IMR-90 (cell line): ENCODE measurements at regions not wholly inside any gene's neighbourhood (a gene's known extent, or its start where the extent isn't known, plus 50 kb on each side); places are given as distances from the start of the nearest gene placed in this dataset.

Source experiments
- ATAC-seq: fragments of 200-7000 bp; cut with Tn5 transposase; 2 replicates; pipeline ENCODE4 v1.9.1; 2020; ENCODE audit warnings: low read depth, mild to moderate bottlenecking, moderate library complexity
- BruUV-seq: library from RNA; stranded (reverse); fragments of 400-500 nt; replicated peaks from 2 replicates; lab custom pipeline; 2021; lab: Mats Ljungman, UMichigan
- CTCF ChIA-PET: fragments of 300-600 bp; formaldehyde crosslinking; extraction: SDS; loops from one replicate; lab custom pipeline; 2021; ENCODE audit warnings: antibody characterized with exemption; lab: Yijun Ruan, JAX
- POLR2A ChIA-PET: fragments of 300-600 bp; sonication (Branson Sonifier 250); formaldehyde crosslinking; loops from one replicate; lab custom pipeline; 2022; ENCODE audit warnings: antibody characterized with exemption; ENCODE audit not compliant: unreplicated experiment; lab: Charles Lee
- DNase-seq: peaks from one replicate; pipeline ENCODE4 v3.0.0; 2013
- H2AFZ ChIP-seq: replicated peaks from 2 replicates; pipeline ENCODE3; 2013; ENCODE audit warnings: low read length, mild to moderate bottlenecking; ENCODE audit not compliant: poor library complexity
- H2AK5ac ChIP-seq: 2 replicates; pipeline ENCODE4 v1.6.1; 2013; ENCODE audit warnings: low read depth, low read length, inconsistent platforms
- H2AK9ac ChIP-seq: replicated peaks from 2 replicates; pipeline ENCODE3; 2013; ENCODE audit warnings: mild to moderate bottlenecking, low read depth, low read length, moderate library complexity; ENCODE audit not compliant: poor library complexity
- H2BK120ac ChIP-seq: 2 replicates; pipeline ENCODE4 v1.6.1; 2013; ENCODE audit warnings: low read depth, low read length, inconsistent platforms
- H2BK15ac ChIP-seq: 3 replicates; pipeline ENCODE4 v1.6.1; 2013; ENCODE audit warnings: low read depth, low read length, inconsistent platforms
- H2BK20ac ChIP-seq: 2 replicates; pipeline ENCODE4 v1.6.1; 2013; ENCODE audit warnings: low read depth, mild to moderate bottlenecking, inconsistent platforms, low read length, moderate library complexity
- H2BK5ac ChIP-seq: 2 replicates; pipeline ENCODE4 v1.6.1; 2013; ENCODE audit warnings: mild to moderate bottlenecking, low read depth, low read length, inconsistent platforms; ENCODE audit not compliant: poor library complexity, severe bottlenecking
- H3K14ac ChIP-seq: replicated peaks from 2 replicates; pipeline ENCODE4 v1.6.1; 2013; ENCODE audit warnings: low read depth, low read length, inconsistent platforms
- H3K18ac ChIP-seq: 2 replicates; pipeline ENCODE4 v1.6.1; 2013; ENCODE audit warnings: low read depth, low read length, control low read depth
- H3K23ac ChIP-seq: 2 replicates; pipeline ENCODE4 v1.6.1; 2013; ENCODE audit warnings: low read depth, low read length, inconsistent platforms
- H3K27ac ChIP-seq: 2 replicates; pipeline ENCODE4 v1.5.1; 2013; ENCODE audit warnings: mild to moderate bottlenecking, control low read depth, low read length; ENCODE audit not compliant: insufficient read depth
- H3K27me3 ChIP-seq: 2 replicates; pipeline ENCODE4 v1.6.1; 2013; ENCODE audit warnings: low read length; ENCODE audit not compliant: control insufficient read depth, insufficient read depth
- H3K36me3 ChIP-seq: 2 replicates; pipeline ENCODE4 v1.6.1; 2013; ENCODE audit warnings: low read length, mixed read lengths; ENCODE audit not compliant: control insufficient read depth, insufficient read depth
- H3K4ac ChIP-seq: 2 replicates; pipeline ENCODE4 v1.6.1; 2013; ENCODE audit warnings: low read depth, low read length, inconsistent platforms
- H3K4me1 ChIP-seq: 2 replicates; pipeline ENCODE4 v1.6.1; 2013; ENCODE audit warnings: low read length, mixed read lengths; ENCODE audit not compliant: control insufficient read depth, insufficient read depth
- H3K4me2 ChIP-seq: 2 replicates; pipeline ENCODE4 v1.6.1; 2013; ENCODE audit warnings: low read depth, mild to moderate bottlenecking, control low read depth, low read length, moderate library complexity
- H3K4me3 ChIP-seq: 2 replicates; pipeline ENCODE4 v1.5.1; 2013; ENCODE audit warnings: low read depth, mild to moderate bottlenecking, control low read depth, low read length, moderate library complexity; ENCODE audit not compliant: insufficient read depth
- H3K56ac ChIP-seq: 2 replicates; pipeline ENCODE4 v1.6.1; 2013; ENCODE audit warnings: low read length, inconsistent platforms; ENCODE audit not compliant: insufficient read depth; ENCODE audit errors: extremely low read depth
- H3K79me1 ChIP-seq, 2 experiments: 2 replicates each; pipeline ENCODE4 v1.6.1; 2013; ENCODE audit warnings: low read length in 2 of 2, inconsistent platforms in 1 of 2, low read depth in 1 of 2
- H3K9ac ChIP-seq: 2 replicates; pipeline ENCODE4 v1.6.1; 2013; ENCODE audit warnings: low read depth, low read length, control low read depth
- H3K9me1 ChIP-seq: 2 replicates; pipeline ENCODE4 v1.6.1; 2013; ENCODE audit warnings: low read length, inconsistent platforms; ENCODE audit not compliant: insufficient read depth
- H3K9me3 ChIP-seq: 2 replicates; pipeline ENCODE4 v1.6.1; 2013; ENCODE audit warnings: low read length; ENCODE audit not compliant: control insufficient read depth, insufficient read depth
- H4K20me1 ChIP-seq: 2 replicates; pipeline ENCODE4 v1.6.1; 2013; ENCODE audit warnings: low read length, inconsistent platforms; ENCODE audit not compliant: insufficient read depth
- H4K5ac ChIP-seq: 2 replicates; pipeline ENCODE4 v1.6.1; 2013; ENCODE audit warnings: mild to moderate bottlenecking, low read depth, low read length, control low read depth
- H4K8ac ChIP-seq, 2 experiments: 2 replicates each; pipeline ENCODE4 v1.6.1; 2013; ENCODE audit warnings: low read depth in 2 of 2, low read length in 2 of 2, control low read depth in 1 of 2, inconsistent platforms in 1 of 2
- H4K91ac ChIP-seq: 2 replicates; pipeline ENCODE4 v1.6.1; 2013; ENCODE audit warnings: low read depth, low read length, inconsistent platforms; ENCODE audit not compliant: insufficient read depth
- BHLHE40 ChIP-seq: fragments of 150-350 bp; IDR thresholded peaks from 2 replicates; pipeline ENCODE4 v1.6.1; 2016; ENCODE audit warnings: mild to moderate bottlenecking, low read depth, low read length
- CEBPB ChIP-seq: IDR thresholded peaks from 2 replicates; pipeline ENCODE4 v1.6.1; 2012; ENCODE audit warnings: low read depth, low read length, improper control_type of control experiment
- CHD1 ChIP-seq: IDR thresholded peaks from 2 replicates; pipeline ENCODE4 v1.6.1; 2012; ENCODE audit warnings: low read depth, low read length, improper control_type of control experiment
- FOS ChIP-seq: fragments of 150-350 bp; IDR thresholded peaks from 2 replicates; pipeline ENCODE4 v1.6.1; 2016; ENCODE audit warnings: low read depth, low read length
- MAFK ChIP-seq: IDR thresholded peaks from 2 replicates; pipeline ENCODE4 v1.6.1; 2012; ENCODE audit warnings: low read depth, low read length, improper control_type of control experiment
- MAZ ChIP-seq: IDR thresholded peaks from 2 replicates; pipeline ENCODE4 v1.6.1; 2012; ENCODE audit warnings: low read depth, mild to moderate bottlenecking, low read length, improper control_type of control experiment, moderate library complexity, borderline replicate concordance
- MXI1 ChIP-seq: IDR thresholded peaks from 2 replicates; pipeline ENCODE4 v1.6.1; 2012; ENCODE audit warnings: low read depth, mild to moderate bottlenecking, low read length, moderate library complexity, borderline replicate concordance
- NFE2L2 ChIP-seq: fragments of 150-350 bp; IDR thresholded peaks from 2 replicates; pipeline ENCODE4 v1.6.1; 2016; ENCODE audit warnings: low read depth, mild to moderate bottlenecking, low read length
- POLR2A ChIP-seq: IDR thresholded peaks from 2 replicates; pipeline ENCODE4 v1.6.1; 2012; ENCODE audit warnings: mild to moderate bottlenecking, low read depth, low read length
- RAD21 ChIP-seq: IDR thresholded peaks from 2 replicates; pipeline ENCODE4 v1.6.1; 2012; ENCODE audit warnings: low read length, improper control_type of control experiment
- RCOR1 ChIP-seq: IDR thresholded peaks from 2 replicates; pipeline ENCODE4 v1.6.1; 2012; ENCODE audit warnings: mild to moderate bottlenecking, low read length, improper control_type of control experiment; ENCODE audit not compliant: insufficient replicate concordance
- RFX5 ChIP-seq: IDR thresholded peaks from 2 replicates; pipeline ENCODE4 v1.8.0; 2012; ENCODE audit warnings: low read depth, mild to moderate bottlenecking, low read length, moderate library complexity
- SMC3 ChIP-seq: fragments of 150-350 bp; IDR thresholded peaks from 2 replicates; pipeline ENCODE4 v1.6.1; 2016; ENCODE audit warnings: low read depth, mild to moderate bottlenecking, antibody characterized with exemption, low read length, moderate library complexity
- USF2 ChIP-seq: fragments of 150-350 bp; IDR thresholded peaks from 2 replicates; pipeline ENCODE4 v1.6.1; 2017; ENCODE audit warnings: mild to moderate bottlenecking, antibody characterized with exemption, low read length, low read depth
- WGBS, 2 experiments: methylation state at CpG; one replicate each; pipeline versions ENCODE4 v1.1.5 to v1.1.7; 2013; ENCODE audit warnings: missing lambda C conversion rate in 2 of 2; ENCODE audit not compliant: insufficient read length in 1 of 2; ENCODE audit errors: extremely low coverage in 2 of 2; 5-methylcytosine and 5-hydroxymethylcytosine counted together
- dilution Hi-C: fragments of 300-500 bp; cut with HindIII; formaldehyde crosslinking; loops from one replicate; pipeline ENCODE4 v1.14.3; 2018; ENCODE audit warnings: low sequenced_read_pairs; ENCODE audit not compliant: unreplicated experiment
- in situ Hi-C: fragments of 300-500 bp; cut with MboI; formaldehyde crosslinking; loops from 3 replicates; pipeline ENCODE4 v1.14.3; 2019; ENCODE audit warnings: low sequenced_read_pairs, inconsistent platforms, mixed read lengths
- intact Hi-C: fragments of 100-400 bp; cut with micrococcal nuclease; formaldehyde crosslinking; loops from 2 replicates; pipeline ENCODE4 v1.10.0; 2022
- TF ChIP-seq, protein P1 (sequence below): fragments of 150-350 bp; IDR thresholded peaks from 2 replicates; pipeline ENCODE4 v1.6.1; 2016; ENCODE audit warnings: low read depth, mild to moderate bottlenecking, low read length, moderate library complexity, borderline replicate concordance
- TF ChIP-seq, protein P2 (sequence below): conservative IDR thresholded peaks from 2 replicates; pipeline ENCODE4 v1.5.1; 2012; ENCODE audit warnings: mild to moderate bottlenecking, low read depth, low read length, improper control_type of control experiment

- Histone ChIP-seq H3K36me3 (no peaks in the 10 kb centered on the region), H3K4me1 (no peaks in the 10 kb centered on the region), H3K27me3 (no peaks in the 10 kb centered on the region), H3K4me2 (no peak overlapping the region), H2AK9ac (no peak overlapping the region), H3K56ac (no peak overlapping the region), H3K9ac (no peak overlapping the region), H3K9me3 (peaks cover 29% of the 10 kb centered on the region), H2BK5ac (no peak overlapping the region), H4K8ac (no peak overlapping the region), H3K9me1 (no peaks in the 10 kb centered on the region), H2BK15ac (no peak overlapping the region), H2AK5ac (no peak overlapping the region), H4K20me1 (no peaks in the 10 kb centered on the region), H4K5ac (no peak overlapping the region), H3K18ac (no peak overlapping the region), H3K27ac (no peak overlapping the region), H3K79me1 (no peaks in the 10 kb centered on the region), H3K4me3 (no peak overlapping the region), H3K23ac (no peak overlapping the region), H2BK120ac (no peak overlapping the region), H3K14ac (no peak overlapping the region), H4K91ac (no peak overlapping the region), H2BK20ac (no peak overlapping the region), H3K4ac (no peak overlapping the region), H2AFZ (no peak overlapping the region)
- DNase-seq = no peak
- dilution Hi-C loops = no loop called here
- ChIA-PET CTCF (no interaction called here), POLR2A (no interaction called here)
- intact Hi-C loops = no loop called here
- BruUV-seq = no TSS peak
- no peak for ATAC-seq
- WGBS, 2 experiments = 17% methylated on average over 1 of the region's 2 CpGs; no CpG with 5 or more reads in 1 of the 2 experiments
- no peak for TF ChIP-seq MAFK
- no peak for TF ChIP-seq USF2
- TF ChIP-seq RCOR1 = no peak
- TF ChIP-seq CEBPB = no peak
- TF ChIP-seq MXI1 = no peak
- no peak for TF ChIP-seq MAZ
- TF ChIP-seq, protein P1, sequence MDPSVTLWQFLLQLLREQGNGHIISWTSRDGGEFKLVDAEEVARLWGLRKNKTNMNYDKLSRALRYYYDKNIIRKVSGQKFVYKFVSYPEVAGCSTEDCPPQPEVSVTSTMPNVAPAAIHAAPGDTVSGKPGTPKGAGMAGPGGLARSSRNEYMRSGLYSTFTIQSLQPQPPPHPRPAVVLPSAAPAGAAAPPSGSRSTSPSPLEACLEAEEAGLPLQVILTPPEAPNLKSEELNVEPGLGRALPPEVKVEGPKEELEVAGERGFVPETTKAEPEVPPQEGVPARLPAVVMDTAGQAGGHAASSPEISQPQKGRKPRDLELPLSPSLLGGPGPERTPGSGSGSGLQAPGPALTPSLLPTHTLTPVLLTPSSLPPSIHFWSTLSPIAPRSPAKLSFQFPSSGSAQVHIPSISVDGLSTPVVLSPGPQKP = no peak
- TF ChIP-seq RFX5 = no peak
- no peak for TF ChIP-seq BHLHE40
- no peak for TF ChIP-seq FOS
- TF ChIP-seq RAD21 = no peak
- TF ChIP-seq POLR2A = no peak
- TF ChIP-seq, protein P2, sequence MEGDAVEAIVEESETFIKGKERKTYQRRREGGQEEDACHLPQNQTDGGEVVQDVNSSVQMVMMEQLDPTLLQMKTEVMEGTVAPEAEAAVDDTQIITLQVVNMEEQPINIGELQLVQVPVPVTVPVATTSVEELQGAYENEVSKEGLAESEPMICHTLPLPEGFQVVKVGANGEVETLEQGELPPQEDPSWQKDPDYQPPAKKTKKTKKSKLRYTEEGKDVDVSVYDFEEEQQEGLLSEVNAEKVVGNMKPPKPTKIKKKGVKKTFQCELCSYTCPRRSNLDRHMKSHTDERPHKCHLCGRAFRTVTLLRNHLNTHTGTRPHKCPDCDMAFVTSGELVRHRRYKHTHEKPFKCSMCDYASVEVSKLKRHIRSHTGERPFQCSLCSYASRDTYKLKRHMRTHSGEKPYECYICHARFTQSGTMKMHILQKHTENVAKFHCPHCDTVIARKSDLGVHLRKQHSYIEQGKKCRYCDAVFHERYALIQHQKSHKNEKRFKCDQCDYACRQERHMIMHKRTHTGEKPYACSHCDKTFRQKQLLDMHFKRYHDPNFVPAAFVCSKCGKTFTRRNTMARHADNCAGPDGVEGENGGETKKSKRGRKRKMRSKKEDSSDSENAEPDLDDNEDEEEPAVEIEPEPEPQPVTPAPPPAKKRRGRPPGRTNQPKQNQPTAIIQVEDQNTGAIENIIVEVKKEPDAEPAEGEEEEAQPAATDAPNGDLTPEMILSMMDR = no peak
- TF ChIP-seq CHD1 = no peak
- TF ChIP-seq NFE2L2 = no peak
- TF ChIP-seq SMC3 = no peak
- in situ Hi-C loops = no loop called here
Observed at GRCh38 chr17:10894220-10894619, 56.3 kb upstream of the PIRT start.
